Activated naive CD8-positive, alpha-beta T cell treated with anti-CD3 and anti-CD28 coated beads, Interleukin-2, amount 50 U/mL, for 24 hours (primary cell): ENCODE measurements at regions not wholly inside any gene's neighbourhood (a gene's known extent, or its start where the extent isn't known, plus 50 kb on each side); places are given as distances from the start of the nearest gene placed in this dataset.

Source experiments
- ATAC-seq: fragments of 150-1000 bp; cut with Tn5 transposase; one replicate; pipeline ENCODE4 v1.10.0; 2021
- DNase-seq: peaks from one replicate; pipeline ENCODE4 v3.0.0; 2021
- H3K27ac Mint-ChIP-seq: one replicate; pipeline ENCODE4 v1.8.0; 2021; ENCODE audit warnings: mild to moderate bottlenecking, mixed read lengths
- H3K27me3 Mint-ChIP-seq: one replicate; pipeline ENCODE4 v1.8.0; 2021; ENCODE audit warnings: mixed read lengths
- H3K36me3 Mint-ChIP-seq: one replicate; pipeline ENCODE4 v1.8.0; 2021; ENCODE audit warnings: low read depth, mixed read lengths
- H3K4me1 Mint-ChIP-seq: one replicate; pipeline ENCODE4 v1.8.0; 2021; ENCODE audit warnings: mixed read lengths
- H3K4me3 Mint-ChIP-seq: one replicate; pipeline ENCODE4 v1.8.0; 2021; ENCODE audit warnings: mild to moderate bottlenecking, moderate library complexity, mixed read lengths
- H3K9me3 Mint-ChIP-seq: one replicate; pipeline ENCODE4 v1.8.0; 2021; ENCODE audit warnings: mixed read lengths

DNA sequence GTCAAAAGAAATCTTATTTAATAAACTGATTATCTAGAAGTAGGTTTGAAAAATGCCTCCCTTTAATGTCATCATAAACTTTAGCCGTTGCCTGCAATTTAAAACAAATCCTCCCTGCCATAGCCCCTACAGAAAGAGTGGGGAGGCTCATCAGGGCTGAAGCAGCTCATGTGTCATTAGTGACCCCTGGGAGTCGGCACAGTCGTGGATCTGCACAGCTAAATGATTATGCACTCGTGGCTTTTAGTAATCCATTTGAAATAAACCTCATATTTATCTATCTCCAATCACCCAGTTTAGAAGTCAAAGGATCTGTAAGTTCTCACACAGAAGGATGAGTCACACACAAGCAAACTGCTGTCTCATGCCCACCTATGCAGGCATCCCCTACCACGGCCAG, 277.3 kb downstream of the SS18 start:
- Mint-ChIP-seq H3K36me3 (no peaks in the 10 kb centered on the region), H3K4me1 (peaks cover 7% of the 10 kb centered on the region), H3K9me3 (no peaks in the 10 kb centered on the region), H3K4me3 (no peak overlapping the region), H3K27me3 (no peaks in the 10 kb centered on the region), H3K27ac (no peak overlapping the region)
- DNase-seq = no peak
- ATAC-seq = no peak

DNA sequence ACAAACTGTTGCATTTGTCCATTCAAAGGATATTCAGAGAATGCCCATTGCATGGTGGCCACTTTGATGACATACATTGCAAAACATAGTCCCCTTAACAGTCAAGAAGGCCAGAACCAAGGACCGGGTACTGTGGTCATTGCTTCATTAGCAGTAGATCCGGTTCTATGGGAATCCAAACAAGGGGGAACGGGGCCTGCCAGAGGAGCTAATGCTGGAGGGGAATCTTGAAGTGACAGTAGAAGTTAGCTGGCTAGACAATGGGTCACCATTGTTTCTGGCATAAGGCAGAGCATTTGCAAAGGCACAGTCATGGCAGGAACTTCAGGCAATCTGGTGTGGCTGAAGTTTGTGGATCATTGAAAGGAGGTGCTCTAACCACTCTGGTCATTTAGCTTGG, 279.7 kb downstream of the SS18 start:
- Mint-ChIP-seq H3K27ac (no peak overlapping the region), H3K4me3 (no peak overlapping the region), H3K9me3 (no peaks in the 10 kb centered on the region), H3K4me1 (peaks cover 7% of the 10 kb centered on the region), H3K36me3 (no peaks in the 10 kb centered on the region), H3K27me3 (no peaks in the 10 kb centered on the region)
- ATAC-seq = no peak
- DNase-seq = no peak

DNA sequence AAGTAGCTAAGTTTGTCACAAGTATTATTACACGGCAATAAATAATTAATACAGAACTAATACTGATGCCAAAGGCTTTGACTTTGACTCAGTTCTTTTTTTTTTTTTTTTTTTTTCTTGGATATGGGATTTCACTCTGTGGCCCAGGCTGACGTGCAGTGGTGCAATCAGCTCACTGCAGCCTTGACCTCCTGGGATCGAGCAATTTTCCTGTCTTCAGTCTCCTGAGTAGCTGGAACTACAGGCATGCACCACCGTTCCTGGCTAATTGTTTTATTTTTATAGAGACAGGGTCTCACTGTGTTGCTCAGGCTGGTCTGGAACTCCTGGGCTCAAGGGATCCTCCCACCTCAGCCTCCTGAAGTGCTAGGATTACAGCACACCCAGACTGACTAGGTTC, 284.5 kb downstream of the SS18 start:
- H3K27ac Mint-ChIP-seq = no peak overlapping the region
- DNase-seq (no peak), ATAC-seq (no peak)
- peaks cover 2% of the 10 kb centered on the region for H3K27me3 Mint-ChIP-seq
- H3K9me3 Mint-ChIP-seq = no peaks in the 10 kb centered on the region
- no peaks in the 10 kb centered on the region for H3K4me1 Mint-ChIP-seq
- H3K4me3 Mint-ChIP-seq = no peak overlapping the region
- H3K36me3 Mint-ChIP-seq = no peaks in the 10 kb centered on the region

DNA sequence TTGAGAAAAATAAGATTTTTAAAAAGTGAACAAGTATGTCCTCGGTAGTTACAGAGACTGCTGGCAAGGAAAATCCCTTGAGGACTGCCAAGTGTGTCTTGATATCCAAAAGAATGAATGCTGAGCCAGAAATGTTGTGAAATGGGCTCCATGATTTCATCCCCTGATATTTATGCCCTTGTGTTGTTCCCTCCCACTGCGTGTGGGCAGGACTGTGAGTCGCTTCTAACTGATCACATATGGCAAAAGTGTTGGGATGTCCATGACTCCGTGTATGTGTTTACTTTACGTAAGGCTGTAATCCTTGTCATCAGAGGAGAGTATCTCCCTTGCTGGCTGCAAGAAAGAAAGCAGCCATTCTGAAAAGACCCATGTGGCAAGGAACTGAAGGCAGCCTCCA, 285.1 kb downstream of the SS18 start:
- ATAC-seq (no peak), DNase-seq (no peak)
- peaks cover 4% of the 10 kb centered on the region for H3K27me3 Mint-ChIP-seq
- no peaks in the 10 kb centered on the region for H3K36me3 Mint-ChIP-seq
- no peak overlapping the region for H3K27ac Mint-ChIP-seq
- no peak overlapping the region for H3K4me3 Mint-ChIP-seq
- H3K4me1 Mint-ChIP-seq = no peaks in the 10 kb centered on the region
- H3K9me3 Mint-ChIP-seq = no peaks in the 10 kb centered on the region

DNA sequence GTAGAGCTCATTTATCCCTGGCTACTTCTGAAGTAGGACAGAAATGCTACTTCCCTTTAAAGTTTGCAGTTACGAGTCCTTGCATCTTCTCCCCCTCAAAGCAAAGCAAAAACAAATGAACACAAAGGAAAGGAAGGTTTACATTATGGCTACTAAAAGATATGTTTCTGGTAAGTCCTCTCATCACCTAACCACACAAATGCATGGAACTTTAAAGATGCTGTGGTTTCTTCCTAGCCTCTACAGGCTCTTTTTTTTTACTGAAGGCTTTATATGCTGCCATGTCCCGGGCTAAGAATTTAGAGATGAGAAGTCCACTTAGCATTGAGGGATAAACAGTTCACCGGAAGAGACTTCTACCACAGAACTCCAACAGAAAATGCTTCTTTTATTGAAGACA, 291.2 kb downstream of the SS18 start:
- Mint-ChIP-seq H3K27me3 (peaks cover 4% of the 10 kb centered on the region), H3K27ac (no peak overlapping the region), H3K9me3 (no peaks in the 10 kb centered on the region), H3K4me1 (no peaks in the 10 kb centered on the region), H3K36me3 (no peaks in the 10 kb centered on the region), H3K4me3 (no peak overlapping the region)
- DNase-seq (no peak), ATAC-seq (no peak)

DNA sequence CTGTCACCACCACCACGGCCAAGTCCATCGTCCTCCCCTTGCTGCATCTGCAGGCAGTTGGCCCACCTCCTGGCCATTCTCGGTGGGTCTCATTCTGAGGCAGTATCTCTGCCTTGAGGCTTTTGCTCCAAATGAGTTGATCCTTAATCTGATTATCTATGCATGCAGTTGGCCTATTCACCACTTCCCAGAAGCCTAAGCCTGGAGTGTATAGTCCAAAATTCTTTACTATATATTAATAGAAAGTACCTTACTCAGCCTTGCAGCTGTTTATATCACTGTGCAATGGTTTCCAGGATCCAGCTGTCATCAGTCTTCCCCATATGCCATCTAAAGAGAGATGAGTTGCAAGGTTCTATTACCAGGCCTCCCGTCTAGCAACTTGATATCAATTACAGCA, 292.4 kb downstream of the SS18 start:
- H3K27ac Mint-ChIP-seq = no peak overlapping the region
- H3K4me3 Mint-ChIP-seq = no peak overlapping the region
- ATAC-seq (no peak), DNase-seq (no peak)
- H3K9me3 Mint-ChIP-seq = no peaks in the 10 kb centered on the region
- H3K27me3 Mint-ChIP-seq = peaks cover 4% of the 10 kb centered on the region
- H3K36me3 Mint-ChIP-seq = no peaks in the 10 kb centered on the region
- H3K4me1 Mint-ChIP-seq = no peaks in the 10 kb centered on the region

DNA sequence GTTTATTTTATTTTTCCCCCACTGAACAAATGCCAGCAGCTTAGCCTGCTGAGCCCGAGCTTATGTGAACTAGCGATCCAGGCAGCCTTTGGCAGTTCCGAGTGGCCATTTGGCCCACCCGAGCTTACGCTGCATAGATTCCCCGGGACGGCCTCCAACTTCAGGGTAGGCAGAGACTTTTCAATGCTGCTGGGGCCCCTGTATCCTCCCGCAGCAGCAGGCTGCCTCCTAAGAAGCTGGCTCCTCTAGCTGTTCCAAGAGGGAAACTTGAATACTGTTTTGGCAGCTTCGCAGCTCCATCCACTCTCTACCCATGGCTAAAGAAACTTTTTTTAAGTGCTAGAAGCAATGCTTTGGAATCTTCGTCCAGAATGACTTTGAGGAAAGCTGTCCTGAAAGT, 295.2 kb downstream of the SS18 start:
- Mint-ChIP-seq H3K9me3 (peaks cover 4% of the 10 kb centered on the region), H3K27me3 (no peaks in the 10 kb centered on the region), H3K4me1 (no peaks in the 10 kb centered on the region), H3K27ac (no peak overlapping the region), H3K4me3 (no peak overlapping the region), H3K36me3 (no peaks in the 10 kb centered on the region)
- DNase-seq = no peak
- no peak for ATAC-seq

DNA sequence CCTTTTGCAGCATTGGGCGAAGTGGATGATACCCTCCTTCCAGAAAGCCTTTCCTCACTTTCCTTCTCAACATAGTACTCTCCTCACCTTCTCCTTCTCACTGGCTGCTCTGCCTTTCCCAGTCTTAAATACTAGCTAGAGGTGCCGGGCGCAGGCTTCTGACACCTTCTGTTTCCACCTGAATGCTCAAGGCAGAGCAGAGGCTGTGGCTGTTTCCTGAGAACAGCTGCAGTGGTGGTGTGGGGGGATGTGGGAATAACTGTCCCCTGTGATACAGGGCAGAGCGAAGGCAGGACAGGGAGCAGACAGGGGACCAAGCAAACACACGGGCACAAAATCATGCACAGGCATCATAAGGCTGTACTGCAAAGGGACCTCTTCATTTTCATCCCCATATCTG, 303.1 kb downstream of the SS18 start:
- H3K27me3 Mint-ChIP-seq = peaks cover 11% of the 10 kb centered on the region
- H3K27ac Mint-ChIP-seq = no peak overlapping the region
- H3K36me3 Mint-ChIP-seq = no peaks in the 10 kb centered on the region
- no peak overlapping the region for H3K4me3 Mint-ChIP-seq
- no peaks in the 10 kb centered on the region for H3K4me1 Mint-ChIP-seq
- no peak for DNase-seq
- H3K9me3 Mint-ChIP-seq = peaks cover 4% of the 10 kb centered on the region
- no peak for ATAC-seq

DNA sequence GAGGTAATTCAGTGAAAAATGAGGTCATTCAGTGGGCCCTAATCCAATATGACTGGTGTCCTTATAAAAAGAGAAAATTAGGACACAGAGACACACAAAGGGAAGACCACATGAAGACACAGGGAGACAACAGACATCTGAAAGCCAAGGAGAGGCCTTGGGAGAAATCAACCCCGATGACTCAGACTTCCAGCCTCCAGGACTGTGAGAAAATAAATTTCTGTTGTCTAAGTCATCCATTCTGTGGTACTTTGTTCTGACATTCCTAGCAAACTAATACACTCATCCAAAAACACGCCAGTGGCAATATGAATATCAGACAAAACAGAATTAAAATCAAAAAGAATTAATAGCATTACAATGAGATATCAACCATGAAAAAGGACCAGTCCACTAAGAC, 303.7 kb downstream of the SS18 start:
- Mint-ChIP-seq H3K36me3 (no peaks in the 10 kb centered on the region), H3K4me1 (no peaks in the 10 kb centered on the region), H3K9me3 (peaks cover 4% of the 10 kb centered on the region), H3K27ac (no peak overlapping the region), H3K27me3 (peaks cover 11% of the 10 kb centered on the region), H3K4me3 (no peak overlapping the region)
- ATAC-seq (no peak), DNase-seq (no peak)

DNA sequence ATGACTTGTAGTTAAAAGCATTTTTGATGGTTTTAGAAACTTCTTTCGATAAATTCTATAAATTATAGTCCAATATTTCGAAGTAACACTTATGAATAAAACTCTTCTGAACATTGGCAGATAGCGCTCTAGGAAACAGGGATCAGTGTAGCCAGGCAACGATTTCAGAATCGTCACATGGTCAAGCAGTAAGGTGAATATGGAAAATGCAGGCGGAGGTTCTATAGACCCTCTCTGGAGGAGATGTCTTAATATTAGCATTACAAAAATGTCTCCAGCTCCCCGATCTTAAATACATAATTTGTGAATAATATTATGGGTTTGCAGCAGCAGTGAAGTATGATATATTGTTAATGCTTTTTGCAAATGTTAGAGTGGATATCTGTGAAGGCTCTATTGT, 310.3 kb downstream of the SS18 start:
- Mint-ChIP-seq H3K9me3 (no peaks in the 10 kb centered on the region), H3K4me3 (no peak overlapping the region), H3K27ac (no peak overlapping the region), H3K36me3 (no peaks in the 10 kb centered on the region), H3K4me1 (no peaks in the 10 kb centered on the region), H3K27me3 (peaks cover 9% of the 10 kb centered on the region)
- DNase-seq (no peak), ATAC-seq (no peak)

DNA sequence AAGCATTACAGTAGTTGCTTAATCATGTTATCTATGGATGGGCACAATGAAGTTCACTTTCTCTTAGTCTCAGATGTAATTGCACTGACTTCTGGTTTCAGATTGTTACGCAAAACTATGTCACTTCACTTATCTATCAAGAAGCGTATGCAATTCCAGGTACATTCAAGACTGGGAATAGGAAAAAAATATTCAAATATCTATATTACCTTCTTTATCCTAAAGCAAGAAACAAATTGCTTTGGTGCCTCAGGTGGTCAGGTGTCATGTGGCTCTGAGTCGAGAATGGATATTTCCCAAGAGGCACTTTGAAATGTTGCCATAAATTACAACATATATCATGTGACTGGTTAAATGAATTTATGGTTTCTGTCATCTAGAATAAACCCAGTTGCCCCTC, 318.6 kb downstream of the SS18 start:
- H3K4me1 Mint-ChIP-seq = no peaks in the 10 kb centered on the region
- H3K27me3 Mint-ChIP-seq = peaks cover 2% of the 10 kb centered on the region
- H3K36me3 Mint-ChIP-seq = no peaks in the 10 kb centered on the region
- ATAC-seq (no peak), DNase-seq (no peak)
- no peak overlapping the region for H3K27ac Mint-ChIP-seq
- no peaks in the 10 kb centered on the region for H3K9me3 Mint-ChIP-seq
- no peak overlapping the region for H3K4me3 Mint-ChIP-seq

DNA sequence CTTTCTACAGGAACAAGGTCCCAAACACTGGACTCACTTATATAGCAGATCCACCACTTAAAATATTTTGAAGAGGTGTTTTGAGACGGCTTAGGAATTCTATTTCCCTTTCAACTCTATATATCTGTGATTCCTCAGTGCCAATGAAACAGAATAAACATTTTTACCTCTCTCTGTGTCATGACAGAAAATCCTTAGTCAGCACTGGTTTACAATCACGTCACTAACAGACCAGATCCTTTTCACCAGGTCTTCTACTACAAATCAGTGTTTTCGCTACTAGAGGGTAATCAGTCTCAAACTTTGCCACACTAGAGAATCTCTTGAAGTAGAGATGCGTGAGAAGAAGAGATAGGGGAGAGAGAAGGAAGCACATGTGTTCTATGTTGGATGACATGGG, 325.6 kb downstream of the SS18 start:
- no peak for DNase-seq
- Mint-ChIP-seq H3K27me3 (peaks cover 4% of the 10 kb centered on the region), H3K36me3 (no peaks in the 10 kb centered on the region), H3K9me3 (peaks cover 7% of the 10 kb centered on the region), H3K4me1 (no peaks in the 10 kb centered on the region), H3K4me3 (no peak overlapping the region), H3K27ac (no peak overlapping the region)
- no peak for ATAC-seq

DNA sequence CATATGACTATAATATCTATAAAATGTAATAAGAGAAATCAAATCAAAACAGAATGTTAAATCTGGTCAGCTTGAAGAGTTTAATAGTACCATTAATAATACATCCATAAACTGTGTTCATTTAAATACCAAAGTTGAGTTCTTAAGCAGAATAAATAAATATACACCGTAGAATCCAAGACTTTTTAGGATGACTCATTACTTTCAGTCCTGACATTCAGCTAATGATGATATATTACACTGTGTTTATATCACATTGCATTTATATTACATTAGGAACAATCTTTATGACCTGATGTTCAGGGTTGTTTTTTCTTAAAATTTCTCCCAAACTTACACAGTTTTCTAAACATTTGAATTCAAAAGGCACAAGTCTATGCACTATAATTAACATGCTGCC, 331.3 kb downstream of the SS18 start:
- Mint-ChIP-seq H3K4me1 (no peaks in the 10 kb centered on the region), H3K9me3 (no peaks in the 10 kb centered on the region), H3K27me3 (no peaks in the 10 kb centered on the region), H3K36me3 (no peaks in the 10 kb centered on the region), H3K27ac (no peak overlapping the region), H3K4me3 (no peak overlapping the region)
- ATAC-seq (no peak), DNase-seq (no peak)

DNA sequence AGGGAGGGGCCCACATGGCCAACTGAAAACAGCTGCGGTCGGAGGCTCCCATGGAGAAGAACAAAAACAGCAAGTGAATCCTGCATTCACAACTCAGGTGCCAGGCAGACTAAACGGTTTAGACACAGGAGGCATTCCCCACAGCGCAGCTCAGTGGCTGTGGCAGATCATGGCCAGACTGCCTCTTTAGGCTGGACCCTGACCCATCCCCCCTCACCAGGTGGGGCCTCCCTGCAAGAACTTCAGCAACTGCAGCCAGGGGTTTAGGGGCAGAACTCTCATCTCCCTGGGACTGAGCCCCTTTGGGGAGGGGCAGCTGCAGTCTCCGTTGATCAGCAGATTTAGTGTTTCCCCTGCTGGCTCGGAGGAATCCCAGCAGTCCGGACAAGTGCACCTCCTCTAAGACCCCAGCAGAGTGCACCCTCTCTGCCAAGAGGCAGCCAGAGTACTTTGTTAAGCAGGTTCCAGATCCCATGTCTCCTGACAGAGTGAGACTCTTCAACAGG, 346.7 kb downstream of the SS18 start:
- ATAC-seq = no peak
- H3K27ac Mint-ChIP-seq = no peak overlapping the region
- H3K27me3 Mint-ChIP-seq = peaks cover 6% of the 10 kb centered on the region
- H3K4me3 Mint-ChIP-seq = no peak overlapping the region
- no peak for DNase-seq
- H3K36me3 Mint-ChIP-seq = no peaks in the 10 kb centered on the region
- no peaks in the 10 kb centered on the region for H3K4me1 Mint-ChIP-seq
- peaks cover 6% of the 10 kb centered on the region for H3K9me3 Mint-ChIP-seq

DNA sequence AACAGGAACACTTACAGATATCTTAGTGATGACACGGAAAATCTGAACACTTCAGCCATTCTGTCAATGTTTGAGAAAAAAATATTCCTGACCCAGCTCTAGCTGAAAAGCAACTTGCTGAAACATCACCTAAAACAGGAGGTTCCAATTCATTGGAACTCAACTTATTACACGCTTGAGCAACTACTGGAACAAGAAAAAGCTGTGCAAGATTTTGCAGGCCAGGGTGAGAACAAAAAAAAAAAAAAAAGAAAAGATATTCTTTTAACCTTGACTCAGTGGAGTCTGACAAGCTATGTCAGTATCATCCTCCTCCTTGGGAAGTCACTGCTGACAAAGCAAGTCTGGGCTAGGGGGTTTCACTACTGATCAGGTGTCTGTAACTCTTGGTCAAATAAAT, 351.0 kb downstream of the SS18 start:
- no peak for DNase-seq
- ATAC-seq = no peak
- Mint-ChIP-seq H3K4me3 (no peak overlapping the region), H3K27ac (no peak overlapping the region), H3K36me3 (no peaks in the 10 kb centered on the region), H3K9me3 (peaks cover 3% of the 10 kb centered on the region), H3K27me3 (peaks cover 3% of the 10 kb centered on the region), H3K4me1 (no peaks in the 10 kb centered on the region)

DNA sequence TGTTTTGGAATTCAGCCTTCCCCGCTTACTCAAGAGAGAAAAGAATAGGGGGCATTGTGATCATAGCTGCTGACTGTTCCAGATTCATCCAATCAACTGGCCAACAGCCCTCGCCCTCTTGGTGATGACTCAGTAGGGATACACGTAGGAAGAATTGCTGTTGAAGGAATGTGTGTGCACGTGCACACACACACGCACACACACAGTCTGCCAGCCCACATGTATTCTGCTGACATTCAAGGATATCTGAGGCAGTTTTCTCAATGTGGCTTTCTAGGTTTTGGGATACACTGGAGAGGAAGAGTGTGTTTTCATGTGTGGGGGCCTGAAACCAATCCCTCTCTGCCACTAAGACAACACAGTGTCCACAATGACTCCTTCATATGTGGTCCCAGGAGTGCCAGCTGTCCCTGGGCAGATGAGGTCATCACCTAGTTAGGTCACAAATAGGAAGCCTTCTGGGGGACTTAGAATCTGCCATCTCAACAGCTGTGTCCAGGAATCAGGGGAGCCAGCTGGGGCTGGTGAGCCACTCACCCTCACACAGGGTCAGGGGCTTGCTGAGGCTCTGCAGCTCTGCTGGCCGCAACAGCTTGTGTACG, 352.6 kb downstream of the SS18 start:
- Mint-ChIP-seq H3K9me3 (peaks cover 3% of the 10 kb centered on the region), H3K27ac (no peak overlapping the region), H3K27me3 (peaks cover 3% of the 10 kb centered on the region), H3K4me3 (no peak overlapping the region), H3K36me3 (no peaks in the 10 kb centered on the region), H3K4me1 (no peaks in the 10 kb centered on the region)
- ATAC-seq = no peak
- DNase-seq = no peak
